DND-41 (cell line): ENCODE measurements at regions not wholly inside any gene's neighbourhood (a gene's known extent, or its start where the extent isn't known, plus 50 kb on each side); places are given as distances from the start of the nearest gene placed in this dataset.

Experiments used
- EZH2 ChIP-seq: IDR thresholded peaks from 3 replicates; pipeline ENCODE4 v1.6.1; 2012; ENCODE audit warnings: borderline replicate concordance, low read depth, mild to moderate bottlenecking, moderate library complexity, low read length, inconsistent platforms; ENCODE audit not compliant: severe bottlenecking
- TF ChIP-seq, protein P1 (sequence below): IDR thresholded peaks from 2 replicates; pipeline ENCODE4 v1.5.1; 2012; ENCODE audit warnings: borderline replicate concordance, low read length, moderate library complexity, mild to moderate bottlenecking; ENCODE audit not compliant: poor library complexity, severe bottlenecking; ENCODE audit errors: extremely low read depth

DNA sequence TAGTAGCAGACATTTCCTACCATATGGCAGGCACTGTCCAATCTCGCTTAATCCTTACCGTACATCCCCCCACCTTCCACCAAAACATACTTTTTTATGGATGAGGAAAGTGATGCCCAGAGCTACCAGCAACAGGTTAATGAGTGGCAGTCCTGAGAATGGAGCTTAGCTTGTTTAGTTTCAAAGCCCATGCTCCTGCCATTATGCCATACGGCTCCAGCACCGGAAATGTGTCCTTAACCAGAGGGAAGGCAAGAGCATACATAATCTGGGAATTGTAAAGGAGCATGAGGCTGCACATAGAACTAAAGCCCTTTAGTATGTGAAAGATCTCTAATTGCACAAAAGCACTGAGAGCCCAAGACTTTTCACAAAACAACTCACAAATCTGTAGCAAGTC lies 155.9 kb upstream of the PHYHIPL start:
- TF ChIP-seq, protein P1, sequence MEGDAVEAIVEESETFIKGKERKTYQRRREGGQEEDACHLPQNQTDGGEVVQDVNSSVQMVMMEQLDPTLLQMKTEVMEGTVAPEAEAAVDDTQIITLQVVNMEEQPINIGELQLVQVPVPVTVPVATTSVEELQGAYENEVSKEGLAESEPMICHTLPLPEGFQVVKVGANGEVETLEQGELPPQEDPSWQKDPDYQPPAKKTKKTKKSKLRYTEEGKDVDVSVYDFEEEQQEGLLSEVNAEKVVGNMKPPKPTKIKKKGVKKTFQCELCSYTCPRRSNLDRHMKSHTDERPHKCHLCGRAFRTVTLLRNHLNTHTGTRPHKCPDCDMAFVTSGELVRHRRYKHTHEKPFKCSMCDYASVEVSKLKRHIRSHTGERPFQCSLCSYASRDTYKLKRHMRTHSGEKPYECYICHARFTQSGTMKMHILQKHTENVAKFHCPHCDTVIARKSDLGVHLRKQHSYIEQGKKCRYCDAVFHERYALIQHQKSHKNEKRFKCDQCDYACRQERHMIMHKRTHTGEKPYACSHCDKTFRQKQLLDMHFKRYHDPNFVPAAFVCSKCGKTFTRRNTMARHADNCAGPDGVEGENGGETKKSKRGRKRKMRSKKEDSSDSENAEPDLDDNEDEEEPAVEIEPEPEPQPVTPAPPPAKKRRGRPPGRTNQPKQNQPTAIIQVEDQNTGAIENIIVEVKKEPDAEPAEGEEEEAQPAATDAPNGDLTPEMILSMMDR = no peak
- no peak for TF ChIP-seq EZH2
